ENCODE measurements at regions not wholly inside any gene's neighbourhood (a gene's known extent, or its start where the extent isn't known, plus 50 kb on each side); places are given as distances from the start of the nearest gene placed in this dataset.

- no peak for DNase-seq (ENCODE audit: low read depth)
Measured at GRCh38 chr2:120785228-120785966, 49.7 kb downstream of the GLI2 start.

GRCh38 chr2:120786038-120786960, 50.6 kb downstream of the GLI2 start:
- no peak for DNase-seq (ENCODE audit: low read depth)

- DNase-seq (ENCODE audit: low read depth): no peak
Measured at GRCh38 chr2:120787111-120787821, 51.6 kb downstream of the GLI2 start.

GRCh38 chr2:120787822-120788700, 52.4 kb downstream of the GLI2 start:
- DNase-seq (ENCODE audit: low read depth): no peak

GRCh38 chr2:120791243-120791961, 55.7 kb downstream of the GLI2 start:
- DNase-seq (ENCODE audit: low read depth): no peak

GRCh38 chr2:120791962-120792297, 56.3 kb downstream of the GLI2 start:
- DNase-seq (ENCODE audit: low read depth): no peak

- no peak for DNase-seq (ENCODE audit: low read depth)
Measured at GRCh38 chr2:120793682-120794403, 58.2 kb downstream of the GLI2 start.

GRCh38 chr2:120794716-120795115, 59.0 kb downstream of the GLI2 start:
- DNase-seq (ENCODE audit: low read depth): no peak

- DNase-seq (ENCODE audit: low read depth): no peak
Measured at GRCh38 chr2:120796094-120796493, 60.4 kb downstream of the GLI2 start.

- DNase-seq (ENCODE audit: low read depth): no peak
Measured at GRCh38 chr2:120797421-120798221, 62.0 kb downstream of the GLI2 start.

GRCh38 chr2:120798567-120799247, 63.0 kb downstream of the GLI2 start:
- DNase-seq (ENCODE audit: low read depth): no peak

GRCh38 chr2:120802158-120802557, 66.5 kb downstream of the GLI2 start:
- no peak for DNase-seq (ENCODE audit: low read depth)

- no peak for DNase-seq (ENCODE audit: low read depth)
Measured at GRCh38 chr2:120802867-120803484, 67.3 kb downstream of the GLI2 start.

- DNase-seq (ENCODE audit: low read depth): no peak
Measured at GRCh38 chr2:120803764-120804335, 68.2 kb downstream of the GLI2 start.

- DNase-seq (ENCODE audit: low read depth): no peak
Measured at GRCh38 chr2:120804459-120804858, 68.8 kb downstream of the GLI2 start.

GRCh38 chr2:120805011-120805410, 69.3 kb downstream of the GLI2 start:
- no peak for DNase-seq (ENCODE audit: low read depth)

- no peak for DNase-seq (ENCODE audit: low read depth)
Measured at GRCh38 chr2:120805602-120806001, 69.9 kb downstream of the GLI2 start.

GRCh38 chr2:120807751-120808150, 72.1 kb downstream of the GLI2 start:
- DNase-seq (ENCODE audit: low read depth): no peak
